PC-9 (cell line): ENCODE measurements at regions not wholly inside any gene's neighbourhood (a gene's known extent, or its start where the extent isn't known, plus 50 kb on each side); places are given as distances from the start of the nearest gene placed in this dataset.

Experiments used
- EZH2 ChIP-seq: fragments of 200-600 bp; sonication (generic); IDR thresholded peaks from 2 replicates; pipeline ENCODE4 v1.8.0; 2017; ENCODE audit warnings: antibody characterized with exemption, low read depth
- TF ChIP-seq, protein P1 (sequence below): fragments of 200-600 bp; sonication (generic); conservative IDR thresholded peaks from 2 replicates; pipeline ENCODE4 v1.6.1; 2017; ENCODE audit warnings: mixed run types, antibody characterized with exemption, mild to moderate bottlenecking, moderate library complexity

DNA sequence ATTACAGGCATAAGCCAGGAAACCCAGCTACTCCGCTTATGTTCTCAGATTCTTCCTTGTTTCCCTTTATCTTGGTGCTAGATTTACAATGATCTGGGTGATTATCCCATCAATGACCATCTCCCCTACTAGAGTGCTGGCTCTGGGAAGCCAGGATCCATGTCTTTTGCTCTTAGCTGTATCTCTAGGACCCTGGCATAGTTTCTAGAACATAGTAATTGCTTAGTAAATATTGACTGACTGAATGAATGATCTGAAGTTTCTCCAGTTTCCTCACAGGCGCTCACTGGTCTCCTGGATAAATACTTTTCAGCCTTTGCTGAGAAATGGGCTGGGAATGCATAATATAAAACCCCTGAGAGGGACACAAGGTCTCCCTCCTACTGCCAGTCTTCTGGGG, 60.0 kb upstream of the KLF9 start:
- TF ChIP-seq, protein P1, sequence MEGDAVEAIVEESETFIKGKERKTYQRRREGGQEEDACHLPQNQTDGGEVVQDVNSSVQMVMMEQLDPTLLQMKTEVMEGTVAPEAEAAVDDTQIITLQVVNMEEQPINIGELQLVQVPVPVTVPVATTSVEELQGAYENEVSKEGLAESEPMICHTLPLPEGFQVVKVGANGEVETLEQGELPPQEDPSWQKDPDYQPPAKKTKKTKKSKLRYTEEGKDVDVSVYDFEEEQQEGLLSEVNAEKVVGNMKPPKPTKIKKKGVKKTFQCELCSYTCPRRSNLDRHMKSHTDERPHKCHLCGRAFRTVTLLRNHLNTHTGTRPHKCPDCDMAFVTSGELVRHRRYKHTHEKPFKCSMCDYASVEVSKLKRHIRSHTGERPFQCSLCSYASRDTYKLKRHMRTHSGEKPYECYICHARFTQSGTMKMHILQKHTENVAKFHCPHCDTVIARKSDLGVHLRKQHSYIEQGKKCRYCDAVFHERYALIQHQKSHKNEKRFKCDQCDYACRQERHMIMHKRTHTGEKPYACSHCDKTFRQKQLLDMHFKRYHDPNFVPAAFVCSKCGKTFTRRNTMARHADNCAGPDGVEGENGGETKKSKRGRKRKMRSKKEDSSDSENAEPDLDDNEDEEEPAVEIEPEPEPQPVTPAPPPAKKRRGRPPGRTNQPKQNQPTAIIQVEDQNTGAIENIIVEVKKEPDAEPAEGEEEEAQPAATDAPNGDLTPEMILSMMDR, result no peak
- no peak for TF ChIP-seq EZH2
